ENCODE measurements at regions not wholly inside any gene's neighbourhood (a gene's known extent, or its start where the extent isn't known, plus 50 kb on each side); places are given as distances from the start of the nearest gene placed in this dataset.
"Not testable (repeated sequence)": the region's sequence is repeated elsewhere in the genome, so short reads cannot be mapped to it uniquely, and the experiment has no call there.

DNA sequence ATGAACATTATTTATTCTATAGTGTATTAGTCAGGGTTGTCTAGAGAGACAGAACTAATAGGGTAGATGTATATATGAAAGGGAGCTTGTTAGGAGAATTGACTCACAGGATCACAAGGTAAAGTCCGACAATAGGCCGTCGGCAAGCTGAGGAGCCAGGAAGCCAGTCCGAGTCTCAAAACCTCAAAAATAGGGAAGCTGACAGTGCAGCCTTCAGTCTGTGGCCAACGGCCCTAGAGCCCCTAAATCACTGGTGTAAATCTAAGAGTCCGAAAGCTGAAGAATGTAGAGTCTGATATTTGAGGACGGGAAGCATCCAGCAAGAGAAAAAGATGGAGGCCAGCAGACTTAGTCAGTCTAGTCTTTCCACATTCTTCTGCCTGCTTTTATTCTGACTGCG is 912.2 kb downstream of the FLRT2 start:
- DNase-seq: no peak

GRCh38 chr14:86430853-86431252 is 900.9 kb downstream of the FLRT2 start:
- no peak for DNase-seq

GRCh38 chr14:86423214-86423613 is 893.3 kb downstream of the FLRT2 start:
- DNase-seq: no peak

- DNase-seq: no peak
Measured at GRCh38 chr14:86420131-86420530, 890.2 kb downstream of the FLRT2 start.

DNA sequence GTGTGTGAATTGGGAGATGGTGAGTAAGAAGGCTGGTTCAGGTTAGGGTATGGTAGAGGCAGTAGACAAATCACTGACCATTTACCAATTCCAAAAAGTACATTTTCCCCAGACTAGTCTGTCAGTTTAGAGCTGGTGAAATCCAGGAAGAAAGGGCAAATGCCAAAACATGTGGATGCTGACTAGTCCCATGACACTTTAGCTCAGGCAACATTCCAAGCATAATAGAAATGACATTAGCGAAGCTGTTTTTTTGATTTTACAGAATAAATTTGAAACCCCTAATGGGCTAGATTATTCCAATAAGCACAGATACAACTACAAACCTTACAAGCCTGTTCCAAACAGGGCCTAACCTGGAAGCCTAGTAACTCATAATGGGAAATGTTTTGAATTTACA is 884.2 kb downstream of the FLRT2 start:
- no peak for DNase-seq

- DNase-seq: no peak
Measured at GRCh38 chr14:86404989-86405649, 875.2 kb downstream of the FLRT2 start.

GRCh38 chr14:86404425-86404824 is 874.5 kb downstream of the FLRT2 start:
- no peak for DNase-seq

GRCh38 chr14:86402545-86402944 is 872.6 kb downstream of the FLRT2 start:
- DNase-seq: no peak

- no peak for DNase-seq
Measured at GRCh38 chr14:86391085-86391484, 861.1 kb downstream of the FLRT2 start.

DNA sequence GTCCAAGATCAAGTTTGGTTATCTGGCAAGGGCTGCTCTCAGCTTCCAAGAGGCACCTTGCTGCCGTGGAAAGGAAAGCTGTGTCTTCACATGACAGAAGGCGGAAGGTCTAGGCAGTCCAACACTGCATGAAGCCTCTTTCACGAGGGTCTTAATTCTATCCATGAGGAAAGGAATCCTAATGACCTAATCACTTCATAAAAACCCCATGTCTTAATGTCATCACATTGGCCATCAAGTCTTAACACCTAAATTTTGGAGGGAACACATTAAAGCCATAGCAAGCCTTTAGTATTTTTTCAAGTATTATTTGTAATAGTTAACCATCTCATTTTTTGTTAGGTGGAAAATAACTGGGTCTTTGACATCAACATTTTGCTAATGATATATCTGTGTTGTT is 858.3 kb downstream of the FLRT2 start:
- DNase-seq: no peak

DNA sequence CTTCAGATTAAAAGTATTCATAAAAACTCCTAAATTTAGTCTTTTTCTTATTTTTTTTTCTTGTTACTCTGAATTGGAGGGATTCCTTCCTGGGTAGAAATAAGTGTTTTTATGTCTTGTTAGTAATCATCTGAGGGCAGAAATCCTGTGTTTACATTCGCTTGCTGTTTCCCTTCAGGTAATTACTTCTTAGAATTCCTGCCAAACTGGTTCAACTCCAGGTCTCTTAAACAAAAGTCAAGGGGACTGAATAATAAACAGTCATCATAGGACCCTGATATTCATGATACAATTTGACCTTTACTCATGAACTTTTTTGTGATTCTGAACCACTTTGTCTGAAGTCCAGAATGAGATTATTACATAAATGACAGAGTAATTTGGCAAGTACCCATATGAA is 843.9 kb downstream of the FLRT2 start:
- no peak for DNase-seq

GRCh38 chr14:86372402-86372801 is 842.5 kb downstream of the FLRT2 start:
- DNase-seq: no peak

DNA sequence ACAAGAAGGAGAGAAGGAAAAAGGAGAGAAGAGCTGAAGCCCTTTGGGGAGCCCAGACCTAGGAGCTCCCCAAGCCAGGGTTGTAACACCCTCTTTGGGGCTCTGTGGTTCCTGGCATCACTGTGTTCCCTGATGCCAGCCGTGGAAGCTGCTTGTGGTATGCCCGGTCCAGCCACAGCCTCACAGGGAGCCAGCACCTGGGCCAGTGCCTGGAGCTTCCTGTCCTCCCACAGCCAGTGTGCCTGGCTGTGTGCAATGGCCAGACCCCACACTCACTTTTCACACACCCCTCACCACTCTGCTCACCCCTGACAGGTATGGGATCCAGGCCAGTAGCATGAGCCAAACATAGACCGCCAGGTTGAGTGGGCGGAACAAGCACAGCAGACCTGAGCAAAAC is 834.7 kb downstream of the FLRT2 start:
- DNase-seq: no peak

GRCh38 chr14:86363576-86363975 is 833.6 kb downstream of the FLRT2 start:
- DNase-seq: no peak

DNA sequence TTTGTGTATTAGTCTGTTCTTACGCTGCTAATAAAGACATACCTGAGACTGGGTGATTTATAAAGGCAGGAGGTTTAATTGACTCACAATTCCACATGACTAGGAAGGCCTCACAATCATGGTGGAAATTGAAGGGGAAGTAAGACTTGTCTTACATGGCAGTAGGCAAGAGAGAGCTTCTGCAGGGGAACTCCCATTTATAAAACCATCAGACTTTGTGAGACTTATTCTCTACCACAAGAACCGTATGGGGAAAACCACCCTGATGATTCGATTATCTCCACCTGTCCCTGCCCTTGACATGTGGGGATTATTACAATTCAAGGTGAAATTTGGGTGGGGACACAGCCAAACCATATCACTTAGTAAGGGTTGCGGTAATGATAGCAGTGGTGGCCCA is 833.1 kb downstream of the FLRT2 start:
- no peak for DNase-seq

DNA sequence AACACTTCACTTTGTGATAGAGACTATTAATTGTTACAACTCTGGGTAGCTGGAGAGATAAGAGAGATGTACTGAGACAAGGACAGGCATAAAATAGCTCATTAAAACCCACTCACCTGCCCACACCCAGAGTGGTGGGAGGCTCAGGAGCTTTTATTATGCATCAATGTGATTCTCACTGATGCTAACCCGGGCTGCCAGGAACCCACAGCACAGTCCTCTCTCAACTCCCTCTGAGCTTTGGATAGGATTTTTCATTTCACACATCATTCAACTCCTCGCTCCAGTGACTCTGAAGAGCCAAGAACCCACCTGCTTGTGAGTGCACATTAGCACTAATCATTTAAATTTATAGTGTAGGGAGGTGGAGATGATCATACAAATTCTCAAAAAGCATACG is 827.9 kb downstream of the FLRT2 start:
- DNase-seq: no peak

- no peak for DNase-seq
Measured at GRCh38 chr14:86357119-86357518, 827.2 kb downstream of the FLRT2 start.

GRCh38 chr14:86346818-86347384 is 817.0 kb downstream of the FLRT2 start:
- no peak for DNase-seq

GRCh38 chr14:86334355-86334754 is 804.4 kb downstream of the FLRT2 start:
- DNase-seq: no peak

DNA sequence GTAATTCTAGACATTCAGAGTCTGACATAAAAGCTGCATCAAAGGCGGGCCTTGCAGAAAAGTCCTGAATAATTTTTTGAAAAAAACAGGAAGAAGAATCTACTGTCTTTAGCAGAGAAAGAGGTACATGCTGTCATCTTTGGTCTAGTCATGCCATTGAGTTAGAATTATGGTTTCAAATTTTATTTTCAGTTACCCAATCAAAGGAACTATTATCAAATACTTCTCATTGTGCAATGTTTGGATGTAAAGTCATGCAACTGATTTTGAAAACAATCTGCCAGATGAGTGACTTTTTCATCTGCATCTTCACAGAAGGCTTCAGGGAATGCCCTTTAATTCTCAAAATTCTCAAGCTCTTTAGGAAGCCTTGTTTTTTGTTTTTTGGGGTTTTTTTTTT is 803.5 kb downstream of the FLRT2 start:
- no peak for DNase-seq

DNA sequence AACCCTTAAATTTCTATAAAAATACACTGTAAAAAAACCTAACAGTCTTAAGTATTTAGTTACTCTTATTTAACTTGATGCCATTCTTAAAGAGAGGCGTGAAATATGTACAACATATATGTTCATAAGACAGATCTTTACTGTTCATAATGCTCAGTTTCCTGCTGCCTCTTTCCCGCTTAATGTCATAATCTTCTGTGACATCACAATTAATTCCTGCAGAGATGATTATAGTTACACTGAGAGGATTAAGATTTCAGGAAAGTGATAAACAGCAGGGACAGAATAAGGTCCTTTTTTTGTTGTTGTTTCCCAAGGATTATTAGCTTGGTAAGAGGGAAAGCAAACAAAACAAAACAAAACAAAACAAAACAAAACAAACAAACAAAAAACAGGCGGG is 801.4 kb downstream of the FLRT2 start:
- no peak for DNase-seq

DNA sequence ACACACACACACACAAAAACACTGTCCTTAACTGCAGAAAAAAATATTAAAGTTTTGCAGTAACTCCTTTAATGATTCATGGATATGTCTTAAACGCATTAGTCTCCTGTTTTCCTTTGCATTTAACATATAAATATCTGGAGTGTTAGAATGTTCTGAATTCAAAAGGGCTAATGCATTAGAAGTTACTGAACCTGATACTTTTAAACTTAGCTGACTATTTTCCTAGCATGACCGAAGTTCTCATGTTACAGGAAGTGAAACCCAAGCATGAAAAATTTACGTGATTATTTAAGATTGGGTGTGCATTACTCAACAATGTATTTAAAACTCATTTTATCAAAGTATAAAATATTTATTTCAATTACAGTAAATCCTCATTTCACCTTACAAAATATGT is 791.2 kb downstream of the FLRT2 start:
- DNase-seq: no peak

- not testable (repeated sequence) for DNase-seq
Measured at GRCh38 chr14:86312154-86312665, 782.3 kb downstream of the FLRT2 start.

DNA sequence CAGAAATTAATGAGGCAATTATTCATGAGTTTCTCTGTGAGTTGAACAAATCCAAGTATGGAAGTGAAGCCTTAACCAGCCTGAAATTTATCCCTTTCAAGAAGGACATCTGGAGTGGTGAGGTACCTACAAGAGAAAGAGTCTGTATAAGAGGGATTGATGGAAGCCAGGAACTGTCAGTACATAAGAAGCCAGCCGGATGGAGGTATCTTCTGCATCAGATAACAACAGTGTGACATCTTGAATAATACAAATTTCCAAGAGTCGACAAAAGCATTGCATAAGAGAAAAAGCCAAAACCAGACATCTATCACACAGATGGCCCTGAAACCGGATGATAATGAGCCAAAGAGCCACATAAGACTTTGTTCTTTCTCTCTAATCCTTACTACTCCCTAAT is 781.2 kb downstream of the FLRT2 start:
- no peak for DNase-seq

DNA sequence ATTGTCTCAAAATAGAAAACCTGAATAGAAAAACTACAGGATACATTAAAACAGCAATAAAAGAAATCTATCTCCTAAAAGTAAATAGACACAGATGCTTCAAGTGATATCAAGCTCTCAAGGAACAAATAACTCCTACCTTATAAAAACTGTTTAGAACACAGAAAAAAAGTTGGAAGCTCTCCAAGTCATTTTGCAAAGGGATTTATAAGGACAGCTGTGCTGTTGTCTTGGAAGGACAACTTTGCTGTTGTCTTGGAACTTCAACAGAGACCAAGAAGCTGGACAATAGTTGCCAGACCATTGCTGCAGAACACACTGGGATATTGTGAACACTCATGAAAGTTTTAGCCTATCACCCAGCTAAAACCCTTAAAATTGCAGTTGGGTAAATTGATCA is 780.7 kb downstream of the FLRT2 start:
- DNase-seq: no peak
